ENCODE measurements at regions not wholly inside any gene's neighbourhood (a gene's known extent, or its start where the extent isn't known, plus 50 kb on each side); places are given as distances from the start of the nearest gene placed in this dataset.

- H3K4me3 ChIP-seq (ENCODE audit: low read depth, low read length): no peak overlapping the region
- no peak for TF ChIP-seq CTCF (conservative IDR thresholded peaks at IDR 0.05; ENCODE audit: low read depth, low read length)
- peak; percentile 4 for DNase-seq (ENCODE audit: low read depth)
Observed at GRCh38 chr12:78442454-78442801, 422.1 kb upstream of the SYT1 start.

- no peak for TF ChIP-seq CTCF (conservative IDR thresholded peaks at IDR 0.05; ENCODE audit: low read depth, low read length)
- no peak overlapping the region for H3K4me3 ChIP-seq (ENCODE audit: low read depth, low read length)
- no peak for DNase-seq (ENCODE audit: low read depth)
Observed at GRCh38 chr12:78446555-78446954, 418.0 kb upstream of the SYT1 start.

- DNase-seq (ENCODE audit: low read depth): no peak
- TF ChIP-seq CTCF (conservative IDR thresholded peaks at IDR 0.05; ENCODE audit: low read depth, low read length): no peak
- H3K4me3 ChIP-seq (ENCODE audit: low read depth, low read length): no peak overlapping the region
Observed at GRCh38 chr12:78447373-78447772, 417.2 kb upstream of the SYT1 start.

- no peak overlapping the region for H3K4me3 ChIP-seq (ENCODE audit: low read depth, low read length)
- no peak for TF ChIP-seq CTCF (conservative IDR thresholded peaks at IDR 0.05; ENCODE audit: low read depth, low read length)
- no peak for DNase-seq (ENCODE audit: low read depth)
Observed at GRCh38 chr12:78448692-78449091, 415.9 kb upstream of the SYT1 start.

DNA sequence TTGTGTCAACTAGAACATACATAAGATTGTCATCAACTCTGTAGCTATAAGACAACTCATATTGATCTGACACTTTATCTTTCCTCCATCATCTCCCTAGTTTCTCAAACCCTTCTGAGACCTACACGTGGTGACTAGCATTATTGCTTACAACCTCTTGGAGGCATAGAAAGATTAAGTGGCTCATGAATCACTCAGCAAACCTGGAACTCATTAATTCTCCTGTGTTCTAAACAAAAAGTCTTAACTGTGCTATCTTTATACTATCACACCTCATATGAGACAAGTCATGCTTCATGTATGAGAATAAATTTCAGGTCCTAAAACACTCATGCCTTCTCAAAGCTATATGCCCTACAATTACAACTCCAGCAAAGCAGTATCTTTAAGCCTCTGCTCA lies 408.6 kb upstream of the SYT1 start:
- TF ChIP-seq CTCF (conservative IDR thresholded peaks at IDR 0.05; ENCODE audit: low read depth, low read length): no peak
- H3K4me3 ChIP-seq (ENCODE audit: low read depth, low read length): no peak overlapping the region
- DNase-seq (ENCODE audit: low read depth): no peak

- H3K4me3 ChIP-seq (ENCODE audit: low read depth, low read length): no peak overlapping the region
- no peak for DNase-seq (ENCODE audit: low read depth)
- TF ChIP-seq CTCF (conservative IDR thresholded peaks at IDR 0.05; ENCODE audit: low read depth, low read length): no peak
Observed at GRCh38 chr12:78457938-78458337, 406.6 kb upstream of the SYT1 start.

- no peak overlapping the region for H3K4me3 ChIP-seq (ENCODE audit: low read depth, low read length)
- peak; percentile 82 for TF ChIP-seq CTCF (conservative IDR thresholded peaks at IDR 0.05; ENCODE audit: low read depth, low read length)
- no peak for DNase-seq (ENCODE audit: low read depth)
Observed at GRCh38 chr12:78470354-78471195, 394.0 kb upstream of the SYT1 start.
